GM12878 (cell line): ENCODE measurements at regions not wholly inside any gene's neighbourhood (a gene's known extent, or its start where the extent isn't known, plus 50 kb on each side); places are given as distances from the start of the nearest gene placed in this dataset.

ENCODE experiments used
- ATAC-seq: fragments of 200-7000 bp; cut with Tn5 transposase; 3 replicates; pipeline ENCODE4 v1.9.1; 2020; ENCODE audit warnings: mild to moderate bottlenecking, moderate library complexity
- BruUV-seq: library from RNA; stranded (reverse); fragments of 400-500 nt; replicated peaks from 2 replicates; lab custom pipeline; 2021; lab: Mats Ljungman, UMichigan
- CTCF ChIA-PET: fragments of 300-600 bp; sonication (Branson Sonifier 250); formaldehyde crosslinking; extraction: SDS; loops from one replicate; lab custom pipeline; 2021; ENCODE audit warnings: inconsistent platforms; lab: Yijun Ruan, JAX
- POLR2A ChIA-PET: fragments of 350-600 bp; formaldehyde crosslinking; extraction: SDS; loops from one replicate; lab custom pipeline; 2021; ENCODE audit warnings: inconsistent platforms; lab: Charles Lee
- RAD21 ChIA-PET: fragments of 300-600 bp; sonication (Branson Sonifier 250); formaldehyde crosslinking; loops from one replicate; lab custom pipeline; 2023; ENCODE audit warnings: antibody characterized with exemption; ENCODE audit not compliant: unreplicated experiment; lab: Charles Lee
- SMC1A ChIA-PET: fragments of 300-600 bp; sonication (Branson Sonifier 250); formaldehyde crosslinking; loops from one replicate; lab custom pipeline; 2023; ENCODE audit not compliant: unreplicated experiment, uncharacterized antibody; lab: Charles Lee
- DNase-seq: peaks from one replicate; pipeline ENCODE4 v3.0.0-alpha.2; 2011; ENCODE audit warnings: low read depth, low spot score
- FAIRE-seq: peaks from 3 replicates; lab custom pipeline; 2011; peaks lifted over from hg19 to GRCh38; lab: Jason Lieb, UNC
- H2AFZ ChIP-seq: 2 replicates; pipeline ENCODE4 v1.6.0; 2011; ENCODE audit warnings: low read depth, low read length, control low read depth; ENCODE audit not compliant: control insufficient read depth
- H3K27ac ChIP-seq: 2 replicates; pipeline ENCODE4 v1.5.1; 2011; ENCODE audit warnings: control low read depth; ENCODE audit not compliant: control insufficient read depth, insufficient read depth
- H3K27me3 ChIP-seq, 2 experiments: replicated peaks in 1 of 2; 2 replicates each; pipeline versions ENCODE4 v1.6.0 to v1.6.1; 2011; ENCODE audit warnings: low read length in 1 of 2; ENCODE audit not compliant: control insufficient read depth in 2 of 2, insufficient read depth in 2 of 2
- H3K36me3 ChIP-seq, 2 experiments: 2 replicates each; pipeline ENCODE4 v1.5.1; 2011; ENCODE audit warnings: low read length in 1 of 2; ENCODE audit not compliant: control insufficient read depth in 2 of 2, insufficient read depth in 2 of 2
- H3K4me1 ChIP-seq: 2 replicates; pipeline ENCODE4 v1.6.1; 2011; ENCODE audit warnings: mild to moderate bottlenecking, low read length, moderate library complexity, mixed read lengths; ENCODE audit not compliant: control insufficient read depth, insufficient read depth
- H3K4me2 ChIP-seq: 2 replicates; pipeline ENCODE4 v1.6.0; 2011; ENCODE audit warnings: control low read depth; ENCODE audit not compliant: control insufficient read depth, insufficient read depth
- H3K4me3 ChIP-seq: fragments of 200-600 bp; sonication (generic); 2 replicates; pipeline ENCODE4 v1.5.1; 2016
- H3K79me2 ChIP-seq: 2 replicates; pipeline ENCODE4 v1.6.0; 2011; ENCODE audit warnings: low read length; ENCODE audit not compliant: control insufficient read depth, insufficient read depth
- H3K9ac ChIP-seq: 2 replicates; pipeline ENCODE4 v1.8.0; 2011; ENCODE audit warnings: low read length, control low read depth, mixed read lengths; ENCODE audit not compliant: control insufficient read depth, insufficient read depth
- H3K9me3 ChIP-seq: replicated peaks from 3 replicates; pipeline ENCODE4 v1.5.1; 2011; ENCODE audit warnings: mild to moderate bottlenecking, low read length; ENCODE audit not compliant: control insufficient read depth, insufficient read depth
- H4K20me1 ChIP-seq: 2 replicates; pipeline ENCODE4 v1.6.0; 2011; ENCODE audit not compliant: control insufficient read depth, insufficient read depth
- FOXK2 ChIP-seq: fragments of 450-650 bp; IDR thresholded peaks from 2 replicates; pipeline ENCODE4 v1.6.1; 2017; ENCODE audit warnings: mild to moderate bottlenecking, moderate library complexity
- KDM1A ChIP-seq: fragments of 200-600 bp; sonication (generic); IDR thresholded peaks from 2 replicates; pipeline ENCODE4 v1.6.1; 2016; ENCODE audit warnings: borderline replicate concordance
- PBX3 ChIP-seq: IDR thresholded peaks from 2 replicates; pipeline ENCODE4 v1.6.1; 2011; ENCODE audit warnings: mild to moderate bottlenecking, low read depth, low read length, moderate library complexity; ENCODE audit not compliant: insufficient replicate concordance
- RCOR1 ChIP-seq: conservative IDR thresholded peaks from 2 replicates; pipeline ENCODE4 v1.6.1; 2012; ENCODE audit warnings: low read depth, low read length, improper control_type of control experiment
- ZNF687 ChIP-seq: fragments of 450-650 bp; IDR thresholded peaks from 2 replicates; pipeline ENCODE4 v1.6.1; 2017; ENCODE audit warnings: mild to moderate bottlenecking, moderate library complexity
- WGBS: methylation state at CpG from one replicate; pipeline ENCODE4 v1.1.6; 2016; ENCODE audit warnings: low lambda C conversion rate; ENCODE audit not compliant: insufficient replicate concordance, insufficient coverage; ENCODE audit errors: missing lambda C conversion rate; 5-methylcytosine and 5-hydroxymethylcytosine counted together
- in situ Hi-C: fragments of 300-500 bp; cut with MboI; formaldehyde crosslinking; loops from 9 replicates; pipeline ENCODE4 v1.14.3; 2018; ENCODE audit warnings: mixed read lengths
- intact Hi-C: fragments of 100-400 bp; cut with micrococcal nuclease; formaldehyde crosslinking; loops from one replicate; pipeline ENCODE4 v1.14.2; 2022; ENCODE audit not compliant: unreplicated experiment

- RAD21 ChIA-PET: interaction anchor here (0.6 to 2.0 kb wide), 15 partner anchors 19 to 1082 kb away, joined by 3 to 47 read pairs (median 4); partner anchors contain the start of gene HBP1
- ATAC-seq (no peak), DNase-seq (no peak), FAIRE-seq (no peak)
- Histone ChIP-seq H3K4me1 (peaks cover 11% of the 10 kb centered on the region), H3K27ac (no peak overlapping the region), H3K27me3 (no peaks in the 10 kb centered on the region; a peak in 1 of 4 replicates), H3K36me3 (no peaks in the 10 kb centered on the region), H3K79me2 (no peaks in the 10 kb centered on the region), H2AFZ (no peak overlapping the region), H3K9me3 (no peaks in the 10 kb centered on the region), H3K4me3 (no peak overlapping the region), H3K4me2 (no peak overlapping the region), H4K20me1 (no peaks in the 10 kb centered on the region), H3K9ac (no peak overlapping the region)
- WGBS: 55% methylated on average over 8 of the region's 8 CpGs
- BruUV-seq: no TSS peak
- intact Hi-C loops: loop anchor here (5.0 kb wide), 1 partner anchor 1085 kb away; no protein-coding TSS in a partner anchor
- SMC1A ChIA-PET: interaction anchor here (0.6 to 6.8 kb wide), 14 partner anchors 10 to 709 kb away, joined by 3 to 142 read pairs (median 4); no protein-coding TSS in a partner anchor
- in situ Hi-C loops: loop anchor here (5.0 to 10.0 kb wide), 3 partner anchors 355 to 1082 kb away; no protein-coding TSS in a partner anchor
- POLR2A ChIA-PET: no interaction called here
- TF ChIP-seq FOXK2: no peak
- no peak for TF ChIP-seq PBX3
- no peak for TF ChIP-seq RCOR1
- no peak for TF ChIP-seq ZNF687
- TF ChIP-seq KDM1A: no peak
- CTCF ChIA-PET: interaction anchor here (0.6 to 7.1 kb wide), 23 partner anchors 8 to 1098 kb away, joined by 3 to 203 read pairs (median 4); partner anchors contain the start of gene HBP1
These were observed 72.7 kb upstream of the PIK3CG start for GRCh38 chr7:106792233-106792926.
